Left renal cortex interstitium (tissue), 4 donors: ENCODE measurements at regions not wholly inside any gene's neighbourhood (a gene's known extent, or its start where the extent isn't known, plus 50 kb on each side); places are given as distances from the start of the nearest gene placed in this dataset.
"Not testable (repeated sequence)": the region's sequence is repeated elsewhere in the genome, so short reads cannot be mapped to it uniquely, and the experiment has no call there.

Experiments used
- DNase-seq, 4 donors: peaks; one replicate each; pipeline ENCODE4 v3.0.0-alpha.2; 2013; ENCODE audit warnings: low read depth in 4 of 4, low spot score in 2 of 4, missing footprints in 1 of 4

DNA sequence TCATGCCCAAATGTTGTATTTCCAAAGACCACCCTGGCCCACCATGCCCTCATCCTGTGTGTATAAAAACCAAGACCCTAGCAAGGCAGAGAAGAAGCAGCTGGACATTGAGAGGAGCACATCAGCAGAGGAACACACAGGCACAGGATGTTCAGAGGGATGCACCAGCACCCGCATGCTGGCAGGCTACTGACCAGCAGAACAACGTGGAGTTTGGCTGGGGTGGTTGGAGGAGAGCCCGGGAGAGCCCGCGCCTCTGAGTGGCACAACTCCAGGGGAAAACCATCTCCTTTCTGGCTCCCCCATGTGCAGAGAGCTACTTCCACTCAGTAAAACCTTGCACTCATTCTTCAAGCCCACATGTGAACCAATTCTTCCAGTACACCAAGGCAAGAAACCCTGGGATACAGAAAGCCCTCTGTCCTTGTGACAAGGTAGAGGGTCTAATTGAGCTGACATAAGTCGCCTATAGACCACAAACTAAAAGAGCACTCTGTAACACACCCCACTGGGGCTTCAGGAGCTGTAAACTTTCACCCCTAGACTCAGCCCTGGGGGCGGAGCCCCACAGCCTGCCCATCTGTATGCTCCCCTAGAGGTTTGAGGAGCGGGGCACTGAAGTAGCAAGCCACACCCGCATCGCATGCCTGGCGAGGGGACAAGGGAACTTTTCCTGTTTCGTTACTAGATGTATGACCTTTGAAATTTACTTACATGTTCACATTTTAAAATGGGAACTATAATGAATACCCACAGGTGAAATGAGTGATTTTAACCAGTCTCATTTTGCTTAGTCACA is 831.5 kb upstream of the CITED2 start:
- no peak for DNase-seq

DNA sequence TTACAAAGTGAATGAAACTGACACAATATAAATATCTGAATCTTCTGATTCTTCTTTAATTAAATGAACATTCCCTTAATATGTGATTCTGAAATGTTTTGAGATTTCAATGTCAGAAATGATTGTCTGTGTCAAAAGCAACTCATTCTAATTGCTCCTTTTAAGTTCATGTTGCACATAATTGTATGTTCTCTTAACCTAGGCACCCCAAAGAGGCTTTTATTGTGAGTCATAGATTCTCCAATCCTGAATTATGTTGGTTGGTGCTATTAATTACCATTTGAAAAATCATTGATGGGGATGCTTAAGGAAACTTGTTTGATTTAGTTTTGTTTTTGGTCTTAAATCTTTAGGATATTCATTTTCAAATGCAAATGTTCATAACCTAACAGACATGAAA is 829.7 kb upstream of the CITED2 start:
- DNase-seq: no peak

DNA sequence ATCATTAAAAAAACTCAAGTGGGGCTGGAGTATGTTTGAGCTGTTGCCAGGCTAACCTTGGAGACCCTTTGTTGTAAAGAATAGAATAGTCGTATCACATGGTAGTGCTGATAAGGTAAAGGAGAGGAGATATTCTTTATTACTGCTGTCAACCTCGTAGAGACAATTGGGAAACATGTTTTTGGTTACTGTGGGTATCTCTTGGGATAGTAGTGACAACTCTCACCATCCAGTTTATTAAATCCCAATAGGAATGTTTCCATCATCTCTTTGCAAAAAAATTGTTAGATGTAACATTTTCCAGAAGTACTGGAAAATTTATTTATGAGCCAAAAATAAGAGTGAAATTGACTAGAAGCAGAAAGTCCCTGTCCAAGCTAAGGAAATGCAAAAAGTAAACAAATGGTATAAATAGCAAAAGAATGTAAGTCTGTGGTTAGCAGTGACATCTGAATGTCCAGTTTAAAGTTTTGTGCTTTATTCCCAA is 829.3 kb upstream of the CITED2 start:
- DNase-seq: no peak

DNA sequence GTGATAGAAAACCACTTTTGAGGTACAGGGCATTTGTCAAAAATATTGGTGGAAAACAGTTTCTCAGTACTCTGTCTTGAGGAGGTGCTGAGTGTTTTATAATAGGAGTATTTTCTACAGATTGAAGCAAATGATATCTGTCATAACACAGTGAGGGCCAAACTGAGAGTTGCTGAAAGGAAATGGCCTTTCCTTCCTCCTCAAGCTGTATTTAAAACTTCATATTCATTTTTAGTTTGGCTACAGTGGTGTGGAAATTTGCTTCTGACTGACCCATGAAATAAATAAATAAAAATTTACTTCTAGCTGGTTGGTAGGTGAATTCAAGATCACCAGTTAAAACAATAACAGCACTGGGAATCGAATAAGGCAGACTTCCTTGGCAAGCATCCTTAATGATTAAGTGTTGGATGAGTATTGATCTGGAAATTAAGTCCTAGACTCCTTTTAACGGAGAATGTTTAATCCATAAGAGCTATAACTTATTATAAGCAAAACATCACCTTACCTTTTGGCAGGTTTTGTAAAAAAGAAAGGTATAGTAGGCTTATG is 828.6 kb upstream of the CITED2 start:
- no peak for DNase-seq

DNA sequence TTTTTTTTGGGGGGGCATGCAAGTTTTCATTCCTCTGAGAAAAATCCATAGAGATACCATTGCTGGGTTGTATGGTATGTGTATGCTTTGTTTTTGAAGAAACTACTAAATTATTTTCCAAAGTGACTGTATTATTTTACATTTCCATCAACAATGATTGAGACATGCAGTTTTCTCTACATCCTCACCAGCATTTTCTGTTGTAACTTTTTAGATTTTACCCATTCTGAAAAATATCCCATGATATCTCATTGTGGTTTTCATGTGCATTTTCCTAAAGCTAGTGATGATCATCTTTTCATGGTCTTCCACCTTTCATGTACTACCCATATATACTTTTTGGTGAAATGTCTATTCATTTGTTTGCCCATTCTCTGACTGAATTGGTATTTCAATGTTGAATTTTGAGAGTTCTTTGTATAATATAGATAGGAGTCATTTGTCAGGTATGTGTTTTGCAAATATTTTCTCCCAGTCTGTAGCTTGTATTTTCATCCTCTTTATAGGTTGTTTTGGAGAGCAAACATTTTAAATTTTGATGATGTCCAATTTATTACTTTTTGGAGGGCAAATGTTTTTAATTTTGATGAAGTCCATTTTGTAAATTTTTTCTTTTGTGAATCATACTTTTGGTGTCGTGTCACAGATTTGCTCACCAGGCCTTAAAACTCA is 827.5 kb upstream of the CITED2 start:
- DNase-seq: no peak

GRCh38 chr6:140193269-140193668 is 818.8 kb upstream of the CITED2 start:
- DNase-seq: no peak

GRCh38 chr6:140192018-140192417 is 817.6 kb upstream of the CITED2 start:
- DNase-seq: no peak

GRCh38 chr6:140189263-140189662 is 814.8 kb upstream of the CITED2 start:
- DNase-seq: not testable (repeated sequence)

- DNase-seq: no peak
Observed at GRCh38 chr6:140185991-140186390, 811.5 kb upstream of the CITED2 start.

DNA sequence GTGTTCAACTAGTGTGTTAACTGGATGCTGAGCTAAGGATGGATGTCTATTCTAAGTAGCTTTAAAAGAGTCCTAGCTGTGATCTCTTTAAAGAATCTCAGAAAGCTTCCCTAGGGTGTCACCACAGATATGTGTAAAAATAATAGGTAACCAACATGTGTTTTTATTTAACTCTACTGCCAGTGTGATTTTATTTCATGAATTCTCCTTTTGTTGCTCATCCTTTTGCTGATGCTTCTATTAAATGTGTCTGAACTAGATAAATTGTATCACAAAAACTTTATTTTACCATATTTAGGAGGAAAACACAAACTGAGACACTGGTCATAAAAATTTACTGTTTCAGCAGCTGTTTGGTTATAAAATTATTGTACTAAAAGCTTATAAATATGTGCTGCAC is 809.4 kb upstream of the CITED2 start:
- peak in 1 of 4 donors; percentile 13 for DNase-seq

DNA sequence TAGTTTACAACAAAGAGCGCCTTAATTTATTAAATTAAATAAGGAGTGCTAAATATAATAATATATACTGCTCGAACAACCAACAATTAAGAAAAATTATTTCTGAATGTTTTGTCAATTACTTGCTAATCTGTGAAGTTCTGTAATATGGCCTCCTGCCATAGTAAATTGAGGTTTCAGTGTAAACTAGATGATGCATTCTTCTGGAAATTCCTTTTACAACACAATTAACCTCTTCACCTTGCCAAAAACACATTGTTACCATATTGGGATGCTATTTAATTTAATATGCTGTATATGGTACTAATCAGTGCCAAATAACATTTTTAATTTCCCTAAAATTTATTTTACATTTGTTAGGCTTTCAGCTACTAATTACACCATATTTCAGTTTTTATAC is 808.4 kb upstream of the CITED2 start:
- no peak for DNase-seq

DNA sequence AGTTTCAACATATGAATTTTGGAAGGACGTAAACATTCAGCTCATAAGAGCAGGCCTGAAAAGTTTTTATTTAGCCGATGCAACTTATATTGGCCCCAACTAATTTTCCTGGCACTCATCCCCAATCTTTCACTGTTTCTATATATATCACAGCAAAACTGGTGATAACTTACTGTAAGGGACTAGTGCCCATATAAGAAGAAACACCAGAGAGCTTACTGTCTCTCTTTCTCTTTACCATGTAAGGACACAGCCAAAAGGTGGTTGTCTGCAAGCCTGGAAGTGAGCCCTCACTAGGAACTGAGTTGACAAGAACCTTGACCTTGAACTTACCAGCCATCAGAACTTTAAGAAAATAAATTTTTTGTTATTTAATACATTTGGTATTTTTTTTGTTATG is 807.4 kb upstream of the CITED2 start:
- no peak for DNase-seq

- DNase-seq: no peak
Observed at GRCh38 chr6:140180306-140180705, 805.9 kb upstream of the CITED2 start.

- DNase-seq: no peak
Observed at GRCh38 chr6:140178935-140179334, 804.5 kb upstream of the CITED2 start.

DNA sequence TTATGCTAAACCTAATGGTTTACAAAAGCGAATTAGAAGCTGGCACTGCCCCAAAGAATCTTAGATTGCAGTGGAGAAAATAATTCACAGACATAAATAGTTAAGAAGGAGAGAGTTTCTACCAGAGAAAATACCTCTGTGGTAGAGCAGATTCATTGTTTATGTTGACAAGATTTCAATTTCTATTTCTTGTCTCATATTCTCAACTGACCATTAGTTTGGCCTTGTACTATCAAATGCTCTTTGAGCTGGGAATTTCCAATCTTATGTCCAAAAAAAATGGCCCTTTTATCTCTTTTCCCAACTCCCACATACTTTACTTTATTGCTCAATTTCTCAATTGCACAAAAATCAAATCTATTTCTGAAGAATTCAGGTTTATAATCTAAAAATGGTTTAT is 804.1 kb upstream of the CITED2 start:
- DNase-seq: no peak

DNA sequence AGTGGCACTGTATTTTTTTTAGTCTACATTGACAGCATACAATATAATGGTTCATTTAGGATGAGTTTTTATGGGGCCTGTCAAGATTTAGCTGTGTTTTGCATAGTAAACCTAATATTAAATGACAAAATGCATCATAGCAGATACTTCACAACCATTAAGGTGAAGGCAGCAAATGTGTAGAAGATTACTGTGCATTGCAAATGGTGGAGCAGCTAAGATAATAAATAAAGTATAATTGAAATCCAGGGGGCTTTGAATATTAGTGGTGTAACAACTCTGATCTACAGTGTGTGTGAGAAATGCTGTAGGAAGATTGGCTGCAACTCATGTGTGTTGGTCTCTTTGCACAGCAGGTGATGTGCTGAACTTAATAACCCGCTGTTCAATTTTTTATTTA is 801.9 kb upstream of the CITED2 start:
- DNase-seq: no peak

- no peak for DNase-seq
Observed at GRCh38 chr6:140175486-140175885, 801.0 kb upstream of the CITED2 start.

DNA sequence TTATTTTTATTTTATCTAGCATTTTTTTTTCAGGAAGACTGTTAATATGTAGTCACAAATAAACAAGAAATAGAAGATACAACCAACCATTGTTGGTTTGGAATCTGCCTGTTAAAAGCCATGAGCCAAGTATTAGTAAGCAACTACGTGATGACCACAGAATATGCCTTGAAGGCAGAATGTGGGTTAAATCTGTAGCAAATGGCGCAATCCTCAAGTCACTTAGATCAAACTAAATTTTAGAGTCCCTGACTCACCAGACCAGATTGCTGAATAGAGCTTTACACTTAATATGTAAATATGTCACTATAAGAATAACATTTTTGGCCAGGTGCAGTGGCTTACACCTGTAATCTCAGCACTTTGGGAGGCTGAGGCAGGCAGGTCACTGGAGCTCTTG is 800.1 kb upstream of the CITED2 start:
- DNase-seq: no peak

- no peak for DNase-seq
Observed at GRCh38 chr6:140168365-140168764, 793.9 kb upstream of the CITED2 start.

DNA sequence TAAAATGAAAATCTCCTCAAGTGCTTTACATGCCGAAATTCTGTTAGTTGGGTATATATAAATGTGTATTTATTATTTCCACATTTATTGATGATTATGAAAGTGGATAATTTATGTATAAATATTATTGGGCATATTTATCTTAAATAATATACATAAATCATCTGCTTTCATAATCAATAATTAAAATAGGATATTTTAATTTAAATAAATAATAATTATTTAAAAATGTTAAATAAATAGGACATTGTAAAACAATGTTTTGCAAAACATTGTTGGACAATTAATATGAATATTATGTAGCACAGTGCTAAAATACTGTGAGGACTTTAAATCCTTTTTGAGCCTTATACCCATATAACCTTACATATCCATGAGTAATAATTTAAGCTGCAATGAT is 786.5 kb upstream of the CITED2 start:
- no peak for DNase-seq

DNA sequence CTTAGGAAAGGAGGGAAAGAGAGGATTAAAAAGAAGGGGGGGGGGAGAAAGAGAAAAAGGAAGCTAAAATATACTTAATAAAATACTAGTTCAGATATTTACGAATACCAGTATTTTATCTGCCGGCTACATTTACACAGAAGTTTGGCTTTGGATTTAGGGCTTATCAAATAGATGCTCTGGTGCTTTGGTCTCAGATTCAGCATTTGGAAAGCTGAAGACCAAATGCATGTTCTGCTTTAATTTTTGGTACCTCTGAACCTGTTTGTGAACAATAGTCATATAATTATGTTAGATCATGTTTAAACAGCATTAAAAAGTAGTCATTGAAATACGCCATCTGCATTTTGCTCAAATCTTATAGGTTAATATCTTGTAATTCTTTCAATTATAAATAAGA is 786.0 kb upstream of the CITED2 start:
- DNase-seq: no peak

- DNase-seq: no peak
Observed at GRCh38 chr6:140156131-140156530, 781.7 kb upstream of the CITED2 start.
